NCI-H2107 treated with DMSO at 0.1 percent for 48 hours (cell line): ENCODE measurements at regions not wholly inside any gene's neighbourhood (a gene's known extent, or its start where the extent isn't known, plus 50 kb on each side); places are given as distances from the start of the nearest gene placed in this dataset.

ENCODE experiments used
- DNase-seq: peaks from one replicate; lab custom pipeline; 2025; ENCODE audit not compliant: unreplicated experiment; lab: John Stamatoyannopoulos, UW

DNA sequence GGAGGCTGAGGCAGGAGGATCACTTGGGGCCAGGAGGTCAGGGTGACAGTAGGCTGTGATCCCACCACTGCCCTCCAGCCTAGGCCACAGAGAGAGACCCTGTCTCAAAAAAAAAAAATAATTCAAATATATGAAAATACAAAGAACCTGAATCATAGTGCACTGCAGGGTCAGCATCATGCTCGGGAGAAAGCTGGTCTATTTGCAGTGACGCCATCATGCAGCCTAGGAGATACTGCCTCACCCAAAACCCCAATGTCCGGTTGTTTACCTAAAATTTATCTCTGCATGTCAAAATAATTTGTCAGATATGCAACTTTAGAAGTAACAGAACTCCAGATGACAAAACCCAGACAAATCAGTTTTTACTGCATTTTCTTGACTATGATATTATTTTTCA is 61.5 kb upstream of the ALKAL2 start:
- no peak for DNase-seq

DNA sequence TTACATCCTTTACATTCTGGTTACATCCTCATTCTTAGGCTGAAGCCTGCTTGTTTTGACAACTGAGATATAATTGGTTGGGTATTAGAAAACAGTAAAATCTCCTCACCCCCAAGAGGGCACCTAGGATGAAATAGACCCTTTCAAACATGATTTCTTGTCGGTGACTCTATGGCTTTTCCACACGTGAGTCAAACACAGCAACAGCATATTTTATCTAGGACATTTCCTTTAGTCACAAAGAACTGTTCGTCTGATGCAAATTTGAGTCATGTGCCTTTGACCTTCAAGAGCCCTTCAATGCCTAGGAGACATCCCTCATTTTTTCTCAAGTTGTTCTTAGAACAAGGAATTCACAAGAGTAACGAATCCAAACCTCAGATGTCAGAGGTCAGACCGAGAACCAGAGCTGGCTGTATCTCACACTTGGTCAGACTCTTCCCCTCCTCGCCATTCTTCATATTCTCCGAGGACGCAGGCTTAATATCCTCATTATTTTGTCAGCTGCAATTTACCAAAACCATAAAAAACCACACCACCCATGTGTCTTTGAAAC is 60.5 kb upstream of the ALKAL2 start:
- no peak for DNase-seq

DNA sequence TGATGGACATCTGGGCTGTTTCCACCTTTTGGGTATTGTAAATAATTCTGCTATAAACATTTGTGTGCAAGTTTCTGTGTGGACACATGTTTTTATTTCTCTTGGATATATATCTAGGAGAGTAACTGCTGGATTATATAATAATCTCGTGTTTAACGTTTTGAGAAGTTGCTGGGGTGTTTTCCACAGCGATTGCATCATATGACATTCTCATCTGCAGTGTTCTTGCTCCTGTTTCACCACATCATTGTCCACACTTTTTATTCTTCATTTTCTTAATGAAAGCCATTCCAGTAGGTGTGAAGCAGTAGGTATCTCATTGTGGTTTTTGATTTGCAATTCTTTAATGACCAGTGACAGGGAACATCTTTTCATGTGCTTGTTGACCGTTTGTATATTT is 56.9 kb upstream of the ALKAL2 start:
- DNase-seq, result no peak

DNA sequence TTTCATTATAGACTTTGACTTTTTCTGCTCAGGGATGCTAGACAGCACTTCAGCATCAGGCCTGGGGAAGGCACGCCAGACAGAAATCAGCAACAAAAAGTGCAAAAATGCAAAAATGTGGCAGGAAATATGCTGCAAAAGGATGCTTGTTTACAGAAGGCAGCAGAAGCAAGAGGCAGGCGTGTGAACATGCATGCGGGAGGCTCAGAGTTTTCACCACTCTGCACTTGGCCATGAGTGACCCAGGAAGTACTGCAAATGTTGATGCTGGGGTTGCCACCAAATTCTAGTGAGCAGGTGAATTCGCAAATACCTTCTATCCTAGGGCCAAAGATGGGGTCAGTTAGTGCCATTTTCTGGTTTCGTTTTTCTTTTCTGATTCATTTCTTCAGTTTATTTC is 55.5 kb upstream of the ALKAL2 start:
- DNase-seq, result no peak

DNA sequence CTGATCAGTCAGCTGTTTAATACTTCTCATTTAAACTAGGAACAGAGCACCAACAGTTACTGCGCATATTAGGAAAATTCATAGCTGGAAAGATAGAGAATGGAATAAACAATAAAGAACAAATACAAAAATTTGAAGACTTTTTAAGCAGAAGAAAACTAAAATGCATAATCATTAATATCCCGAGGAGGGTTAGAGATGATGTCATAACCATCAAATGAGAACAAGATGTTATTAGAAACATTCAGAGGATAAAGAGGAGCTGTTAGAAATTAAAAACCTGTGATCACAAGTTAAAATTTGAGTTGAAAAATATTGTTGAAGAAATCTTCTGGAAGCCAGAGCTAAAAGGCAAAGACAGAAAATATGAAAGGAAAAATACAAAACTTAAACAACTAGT is 54.0 kb upstream of the ALKAL2 start:
- no peak for DNase-seq

DNA sequence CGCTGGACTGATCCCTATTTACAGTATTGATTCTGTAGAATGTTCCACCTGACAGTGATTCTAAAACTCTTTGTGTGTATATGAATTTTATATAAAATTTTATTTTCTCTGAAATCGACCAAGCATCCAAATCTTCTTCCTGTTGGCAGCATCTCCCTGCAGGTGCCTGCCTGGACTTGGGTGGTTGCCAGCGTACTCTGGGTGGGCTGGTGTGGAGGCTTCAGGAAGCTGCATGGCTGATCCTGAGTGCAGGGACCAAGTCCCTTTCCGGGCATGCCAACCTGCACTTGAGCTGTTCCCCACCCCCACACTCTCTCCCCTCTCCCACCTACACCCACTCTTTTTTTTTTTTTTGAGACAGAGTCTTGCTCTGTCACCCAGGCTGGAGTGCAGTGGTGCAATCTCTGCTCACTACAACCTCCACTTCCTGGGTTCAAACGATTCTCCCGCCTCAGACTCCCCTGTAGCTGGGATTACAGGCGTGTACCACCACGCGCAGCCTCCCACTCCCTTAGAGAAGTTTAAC is 53.2 kb upstream of the ALKAL2 start:
- DNase-seq, result no peak
